Lung (tissue), 11 donors: ENCODE measurements at regions not wholly inside any gene's neighbourhood (a gene's known extent, or its start where the extent isn't known, plus 50 kb on each side); places are given as distances from the start of the nearest gene placed in this dataset.
A peak's percentile ranks its signal among the peaks of the same experiment; 100 is the strongest.

Experiments used
- ATAC-seq: fragments of 200-7000 bp; cut with Tn5 transposase; one replicate; pipeline ENCODE4 v1.9.1; 2020; ENCODE audit warnings: moderate number of reproducible peaks; ENCODE audit not compliant: insufficient read depth, low FRiP score
- DNase-seq, 3 donors: peaks; one replicate each; pipeline ENCODE4 v3.0.0-alpha.2; 2013 to 2017
- H3K27ac ChIP-seq, 2 donors: one replicate each; pipeline ENCODE4 v1.5.1; 2013; ENCODE audit warnings: mild to moderate bottlenecking in 2 of 2, moderate library complexity in 2 of 2, control low read depth in 1 of 2, inconsistent platforms in 1 of 2, low read depth in 1 of 2, low read length in 1 of 2
- H3K27me3 ChIP-seq, 3 donors: one replicate each; pipeline ENCODE4 v1.5.1; 2013; ENCODE audit warnings: low read length in 2 of 3; ENCODE audit not compliant: control insufficient read depth in 3 of 3, insufficient read depth in 3 of 3
- H3K36me3 ChIP-seq, 4 donors: one replicate each; pipeline ENCODE4 v1.5.1; 2013; ENCODE audit warnings: low read length in 4 of 4, mild to moderate bottlenecking in 1 of 4, moderate library complexity in 1 of 4; ENCODE audit not compliant: control insufficient read depth in 4 of 4, insufficient read depth in 4 of 4
- H3K4me1 ChIP-seq, 5 donors: one replicate each; pipeline ENCODE4 v1.5.1; 2013; ENCODE audit warnings: low read length in 5 of 5, mild to moderate bottlenecking in 2 of 5, moderate library complexity in 1 of 5; ENCODE audit not compliant: control insufficient read depth in 5 of 5, insufficient read depth in 5 of 5
- H3K4me3 ChIP-seq: one replicate; pipeline ENCODE4 v1.5.1; 2013; ENCODE audit warnings: mild to moderate bottlenecking, control low read depth, moderate library complexity
- H3K9ac ChIP-seq, 2 donors: one replicate each; pipeline ENCODE4 v1.5.1; 2013; ENCODE audit warnings: low read length in 2 of 2, control low read depth in 1 of 2; ENCODE audit not compliant: insufficient read depth in 1 of 2
- H3K9me3 ChIP-seq, 4 donors: one replicate each; pipeline ENCODE4 v1.5.1; 2013; ENCODE audit warnings: low read length in 3 of 4, mild to moderate bottlenecking in 1 of 4, moderate library complexity in 1 of 4; ENCODE audit not compliant: control insufficient read depth in 4 of 4, insufficient read depth in 3 of 4
- CTCF ChIP-seq: IDR thresholded peaks from 2 replicates; pipeline ENCODE4 v1.5.1; 2012; ENCODE audit warnings: mild to moderate bottlenecking; ENCODE audit errors: control extremely low read depth, extremely low read depth
- WGBS, 2 donors: extraction: QIAGEN DNeasy Blood & Tissue Kit; methylation state at CpG; one replicate each; pipeline ENCODE4 v1.1.7; 2013; 5-methylcytosine and 5-hydroxymethylcytosine counted together
- donor health status: control.
- donor health status: control.
- donor health status: Bipolar disorder and iron deficiency.
- donor health status: healthy.
- donor health status: DM: yes; HTN: yes; CAD: no.

GRCh38 chr1:234701737-234702341 is 91.9 kb upstream of the IRF2BP2 start:
- DNase-seq (no peak), ATAC-seq (no peak)
- Histone ChIP-seq H3K9ac (no peak overlapping the region), H3K9me3 (no peaks in the 10 kb centered on the region), H3K36me3 (no peaks in the 10 kb centered on the region), H3K27ac (no peak overlapping the region), H3K27me3 (no peaks in the 10 kb centered on the region), H3K4me3 (no peak overlapping the region), H3K4me1 (peaks cover 4 to 17% (median 9%) of the 10 kb centered on the region in 5 donors)
- TF ChIP-seq CTCF, result no peak
- 84 to 94% methylated on average over 6 of the region's 6 CpGs for WGBS, 2 donors

DNA sequence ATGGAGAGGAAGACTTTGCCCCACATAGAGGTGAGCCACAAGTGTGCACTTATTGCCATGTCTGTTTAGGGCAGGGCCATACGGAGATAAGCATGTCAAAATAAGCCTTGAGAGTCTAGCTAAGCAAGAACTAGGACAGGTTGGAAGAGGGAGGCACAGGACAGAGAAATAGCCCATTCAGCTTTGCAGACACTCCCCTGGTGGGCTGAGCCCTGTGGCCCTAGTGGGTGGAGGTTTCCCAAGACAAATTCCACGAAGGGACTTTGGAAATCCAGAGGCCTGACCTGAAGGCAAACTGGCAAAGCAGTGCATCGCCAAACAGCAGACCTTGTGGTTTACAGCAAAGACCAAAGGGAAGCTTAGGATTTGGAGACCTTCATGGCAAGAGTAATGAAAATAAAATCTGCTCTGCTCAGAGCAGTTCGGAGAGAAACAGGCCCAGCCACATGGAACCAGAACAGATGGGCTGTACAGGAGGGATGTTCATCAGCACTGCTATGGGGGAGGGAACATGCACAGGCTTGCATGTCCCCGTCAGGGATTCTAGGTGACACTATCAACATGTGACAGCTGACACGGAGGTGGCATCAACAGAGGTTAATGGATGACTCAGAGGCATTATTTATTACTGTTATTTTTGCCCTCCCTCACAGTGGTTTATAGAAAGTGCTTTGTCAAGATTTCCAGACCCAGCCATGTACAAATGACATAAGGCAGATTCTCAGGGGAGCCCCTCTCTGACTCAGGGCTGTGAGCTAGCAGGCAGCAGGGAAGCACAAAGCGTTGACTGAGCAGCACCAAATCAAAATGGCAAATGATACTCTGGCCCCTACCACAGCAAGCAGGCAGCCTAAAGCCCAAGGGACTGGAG is 90.1 kb upstream of the IRF2BP2 start:
- H3K4me1 ChIP-seq, result peaks cover 2 to 15% (median 10%) of the 10 kb centered on the region in 5 donors
- DNase-seq (no peak), ATAC-seq (no peak)
- H3K9ac ChIP-seq, result no peak overlapping the region
- H3K4me3 ChIP-seq, result no peak overlapping the region
- WGBS, 2 donors, result 67 to 84% methylated on average over 7 of the region's 7 CpGs
- no peaks in the 10 kb centered on the region for H3K9me3 ChIP-seq
- H3K36me3 ChIP-seq, result no peaks in the 10 kb centered on the region
- H3K27me3 ChIP-seq, result no peaks in the 10 kb centered on the region
- no peak for TF ChIP-seq CTCF
- peak overlapping the region in 1 of 2 donors; percentile 0 for H3K27ac ChIP-seq

DNA sequence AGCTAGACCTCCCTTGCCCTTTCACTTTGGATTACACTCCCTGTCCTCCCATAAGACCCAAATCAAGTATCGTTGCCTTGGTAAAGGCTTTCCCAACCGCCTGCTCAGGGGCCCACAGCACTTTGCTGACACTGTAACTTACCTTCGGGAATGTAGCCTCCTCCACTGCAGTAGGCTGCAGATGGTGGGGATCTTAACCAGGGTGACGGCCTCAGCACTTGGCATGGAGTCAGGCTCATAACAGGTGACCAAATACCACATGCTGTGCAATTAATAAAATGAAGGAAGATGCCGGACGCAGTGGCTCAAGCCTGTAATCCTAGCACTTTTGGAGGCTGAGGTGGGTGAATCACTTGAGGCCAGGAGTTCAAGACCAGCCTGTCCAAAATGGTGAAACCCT is 88.7 kb upstream of the IRF2BP2 start:
- Histone ChIP-seq H3K9ac (no peak overlapping the region), H3K36me3 (no peaks in the 10 kb centered on the region), H3K9me3 (no peaks in the 10 kb centered on the region), H3K27me3 (no peaks in the 10 kb centered on the region), H3K4me1 (peaks cover 2 to 15% (median 10%) of the 10 kb centered on the region in 5 donors), H3K27ac (no peak overlapping the region), H3K4me3 (no peak overlapping the region)
- ATAC-seq (no peak), DNase-seq (no peak)
- 93 to 98% methylated on average over 6 of the region's 6 CpGs for WGBS, 2 donors
- no peak for TF ChIP-seq CTCF
